Parathyroid adenoma (tissue), 2 donors: ENCODE measurements at regions not wholly inside any gene's neighbourhood (a gene's known extent, or its start where the extent isn't known, plus 50 kb on each side); places are given as distances from the start of the nearest gene placed in this dataset.
"Not testable (repeated sequence)": the region's sequence is repeated elsewhere in the genome, so short reads cannot be mapped to it uniquely, and the experiment has no call there.

ENCODE experiments used
- H2AFZ ChIP-seq: fragments of 300-600 bp; sonication (generic); one replicate; pipeline ENCODE4 v1.7.0; 2017; ENCODE audit warnings: antibody characterized with exemption, mild to moderate bottlenecking
- H3K27ac ChIP-seq: fragments of 300-600 bp; sonication (generic); one replicate; pipeline ENCODE4 v1.7.0; 2017
- H3K27me3 ChIP-seq: fragments of 300-600 bp; sonication (generic); one replicate; pipeline ENCODE4 v1.7.0; 2017; ENCODE audit warnings: low read length; ENCODE audit not compliant: control insufficient read depth, insufficient read depth
- H3K36me3 ChIP-seq: fragments of 300-600 bp; sonication (generic); one replicate; pipeline ENCODE4 v1.7.0; 2017; ENCODE audit warnings: low read length; ENCODE audit not compliant: control insufficient read depth, insufficient read depth
- H3K4me1 ChIP-seq: fragments of 300-600 bp; sonication (generic); one replicate; pipeline ENCODE4 v1.7.0; 2017; ENCODE audit warnings: control low read depth
- H3K4me2 ChIP-seq: fragments of 300-600 bp; sonication (generic); one replicate; pipeline ENCODE4 v1.7.0; 2017; ENCODE audit warnings: low read length
- H3K4me3 ChIP-seq: fragments of 300-600 bp; sonication (generic); one replicate; pipeline ENCODE4 v1.7.0; 2017; ENCODE audit warnings: low read depth, low read length
- H3K79me2 ChIP-seq: fragments of 300-600 bp; sonication (generic); one replicate; pipeline ENCODE4 v1.7.0; 2017; ENCODE audit warnings: control low read depth
- H3K9ac ChIP-seq: fragments of 300-600 bp; sonication (generic); one replicate; pipeline ENCODE4 v1.7.0; 2017; ENCODE audit warnings: mild to moderate bottlenecking
- H3K9me3 ChIP-seq: fragments of 300-600 bp; sonication (generic); one replicate; pipeline ENCODE4 v1.7.0; 2017; ENCODE audit warnings: low read length; ENCODE audit not compliant: control insufficient read depth
- CTCF ChIP-seq: fragments of 300-600 bp; sonication (generic); IDR thresholded peaks from one replicate; pipeline ENCODE4 v1.7.0; 2017; ENCODE audit warnings: antibody characterized with exemption, mild to moderate bottlenecking
- donor health status: primary hyperparathyroidism.

DNA sequence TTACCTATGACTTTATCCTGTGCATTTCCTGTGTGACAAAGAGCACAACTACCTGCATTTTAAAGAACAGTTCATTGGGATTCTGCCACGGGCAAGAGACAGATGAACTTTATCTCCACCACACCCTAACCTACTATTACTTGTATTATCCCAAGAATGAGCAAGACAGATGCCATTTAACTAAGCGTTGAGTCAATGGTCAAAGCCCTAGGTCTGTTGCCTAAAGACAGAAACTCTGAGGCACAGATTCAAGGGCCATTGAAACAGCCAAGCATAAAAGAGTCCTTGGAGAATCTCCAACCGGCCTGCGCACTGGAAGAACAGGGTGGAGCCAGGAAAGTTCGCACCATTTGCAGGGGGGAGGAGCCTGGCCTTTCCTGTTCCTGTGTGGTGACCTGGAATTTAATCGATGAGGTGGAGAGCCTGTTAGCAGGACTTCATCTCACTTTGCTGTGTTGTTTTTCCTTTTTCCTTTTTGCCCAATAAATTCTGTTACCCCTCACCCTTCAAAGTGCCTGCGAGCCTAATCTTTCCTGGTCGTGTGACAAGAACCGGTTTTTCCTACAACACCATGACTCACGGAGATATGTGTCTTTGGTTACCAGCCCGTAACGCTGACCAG, 146.4 kb upstream of the DIAPH2 start:
- Histone ChIP-seq H3K36me3 (no peaks in the 10 kb centered on the region), H3K9ac (no peak overlapping the region), H3K4me2 (no peak overlapping the region), H3K9me3 (no peaks in the 10 kb centered on the region), H2AFZ (no peak overlapping the region), H3K27me3 (no peaks in the 10 kb centered on the region), H3K27ac (no peak overlapping the region), H3K4me3 (no peak overlapping the region), H3K79me2 (no peaks in the 10 kb centered on the region), H3K4me1 (no peaks in the 10 kb centered on the region)
- no peak for TF ChIP-seq CTCF

DNA sequence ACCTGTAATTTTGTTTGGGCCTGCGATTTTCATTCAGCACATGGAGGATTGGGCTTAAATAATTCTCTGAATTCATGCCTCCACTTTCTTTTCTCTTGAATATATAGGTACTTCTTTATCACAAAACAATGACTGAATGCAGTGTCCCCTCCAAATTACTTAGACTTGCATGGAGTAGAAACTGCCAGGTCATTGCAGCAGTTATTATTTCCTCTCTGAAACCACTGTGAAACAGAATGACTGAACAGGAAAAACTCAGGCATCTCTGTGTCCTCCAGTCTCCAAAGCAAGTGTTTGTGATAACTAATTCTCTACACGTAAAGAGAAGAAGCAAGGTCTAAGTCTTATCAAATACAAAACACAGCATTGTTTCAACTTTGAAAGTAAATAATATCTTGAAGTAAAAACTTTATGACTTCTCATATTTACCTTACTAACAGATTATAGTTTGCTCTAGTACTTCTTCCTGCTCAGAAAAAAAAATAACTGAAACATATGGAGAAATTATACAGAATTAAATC, 144.5 kb upstream of the DIAPH2 start:
- Histone ChIP-seq H3K79me2 (no peaks in the 10 kb centered on the region), H2AFZ (no peak overlapping the region), H3K9ac (no peak overlapping the region), H3K36me3 (no peaks in the 10 kb centered on the region), H3K27me3 (no peaks in the 10 kb centered on the region), H3K9me3 (no peaks in the 10 kb centered on the region), H3K4me3 (no peak overlapping the region), H3K27ac (no peak overlapping the region), H3K4me1 (no peaks in the 10 kb centered on the region), H3K4me2 (no peak overlapping the region)
- TF ChIP-seq CTCF, result no peak

DNA sequence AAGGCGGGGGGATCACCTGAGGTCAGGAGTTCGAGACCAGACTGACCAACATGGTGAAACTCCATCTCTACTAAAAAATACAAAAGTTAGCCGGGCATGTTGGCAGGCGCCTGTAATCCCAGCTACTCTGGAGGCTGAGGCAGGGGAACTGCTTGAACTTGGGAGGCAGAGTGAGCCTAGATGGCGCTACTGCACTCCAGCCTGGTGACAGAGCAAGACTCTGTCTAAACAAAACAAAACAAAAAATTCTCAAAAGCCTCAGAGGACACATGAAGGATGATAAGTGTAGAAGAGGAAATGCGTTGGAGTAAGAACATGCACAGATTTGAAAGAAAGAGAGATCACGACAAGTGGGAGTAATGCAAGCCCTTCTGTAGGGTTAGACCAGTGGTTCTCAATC, 138.4 kb upstream of the DIAPH2 start:
- not testable (repeated sequence) for H3K4me1 ChIP-seq, H2AFZ ChIP-seq, H3K9ac ChIP-seq, H3K27me3 ChIP-seq, H3K27ac ChIP-seq, H3K9me3 ChIP-seq, H3K4me2 ChIP-seq, H3K79me2 ChIP-seq, H3K36me3 ChIP-seq, H3K4me3 ChIP-seq

DNA sequence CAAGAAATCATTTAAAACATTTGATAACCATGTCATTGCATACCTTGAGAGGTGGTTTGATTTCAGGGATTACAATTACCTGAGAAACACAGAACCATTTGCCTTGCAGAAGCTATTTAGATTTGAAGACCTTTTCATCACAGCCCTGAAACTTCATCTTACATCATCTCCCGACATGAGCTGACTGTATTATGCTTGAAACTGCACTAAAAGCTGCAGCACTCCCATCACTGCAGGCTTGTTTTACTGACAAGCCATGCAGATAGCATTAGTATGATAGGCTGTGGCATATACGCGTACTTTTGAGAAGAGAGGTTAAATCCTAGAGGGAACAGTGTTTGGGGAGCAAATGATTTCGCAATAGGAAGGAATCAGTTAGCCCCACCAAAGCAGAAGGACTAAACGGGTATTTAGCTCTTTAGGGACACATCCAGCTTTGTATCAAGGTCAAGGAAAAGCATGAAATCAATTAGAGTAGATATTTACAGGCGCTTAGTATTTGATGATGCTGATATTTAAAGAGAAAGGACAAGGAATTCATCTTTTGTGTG, 133.2 kb upstream of the DIAPH2 start:
- Histone ChIP-seq H3K36me3 (no peaks in the 10 kb centered on the region), H3K4me2 (no peak overlapping the region), H3K4me1 (no peaks in the 10 kb centered on the region), H3K27ac (no peak overlapping the region), H3K27me3 (no peaks in the 10 kb centered on the region), H3K9me3 (no peaks in the 10 kb centered on the region), H2AFZ (no peak overlapping the region), H3K4me3 (no peak overlapping the region), H3K9ac (no peak overlapping the region), H3K79me2 (no peaks in the 10 kb centered on the region)
- TF ChIP-seq CTCF, result no peak

DNA sequence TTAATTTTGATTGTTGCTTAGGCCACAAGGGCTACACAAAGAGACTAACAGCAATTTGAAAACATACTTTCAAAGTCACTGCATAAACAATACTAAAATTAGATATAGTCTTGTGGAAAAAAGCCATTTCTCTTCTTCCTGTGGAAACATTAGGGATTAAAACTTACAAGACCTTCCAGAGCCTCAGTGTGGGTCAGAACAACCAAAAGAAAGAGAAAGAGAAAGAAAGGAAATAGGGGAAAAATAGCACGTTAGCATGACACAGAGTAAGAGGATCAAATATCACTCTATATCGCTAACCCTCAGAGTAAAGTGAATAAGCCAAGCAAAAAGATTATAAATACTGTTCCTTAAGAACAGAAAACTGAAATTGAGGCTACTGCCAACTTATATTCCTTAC, 127.8 kb upstream of the DIAPH2 start:
- no peaks in the 10 kb centered on the region for H3K79me2 ChIP-seq
- no peak overlapping the region for H3K27ac ChIP-seq
- no peaks in the 10 kb centered on the region for H3K9me3 ChIP-seq
- no peak overlapping the region for H3K4me2 ChIP-seq
- no peak overlapping the region for H3K9ac ChIP-seq
- H3K4me1 ChIP-seq, result no peaks in the 10 kb centered on the region
- no peak overlapping the region for H2AFZ ChIP-seq
- H3K36me3 ChIP-seq, result no peaks in the 10 kb centered on the region
- H3K4me3 ChIP-seq, result no peak overlapping the region
- H3K27me3 ChIP-seq, result no peaks in the 10 kb centered on the region
- TF ChIP-seq CTCF, result no peak

DNA sequence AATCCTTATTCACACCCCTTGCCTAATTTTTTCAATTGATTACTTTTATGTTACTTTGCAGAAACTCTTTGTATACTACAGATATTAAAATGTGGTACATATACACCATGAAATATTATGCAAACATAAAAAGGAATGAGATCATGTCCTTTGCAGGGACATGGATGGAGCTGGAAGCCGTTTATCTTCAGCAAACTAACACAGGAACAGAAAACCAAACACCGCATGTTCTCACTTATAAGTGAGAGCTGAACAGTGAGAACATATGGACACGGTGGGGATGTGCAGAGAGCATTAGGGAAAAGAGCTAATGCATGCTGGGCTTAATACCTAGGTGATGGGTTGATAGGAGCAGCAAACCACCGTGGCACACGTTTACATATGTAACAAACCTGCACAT, 123.5 kb upstream of the DIAPH2 start:
- not testable (repeated sequence) for H3K9ac ChIP-seq, H2AFZ ChIP-seq, H3K27me3 ChIP-seq, H3K9me3 ChIP-seq, H3K36me3 ChIP-seq, H3K4me1 ChIP-seq, H3K4me3 ChIP-seq, H3K27ac ChIP-seq, H3K4me2 ChIP-seq, H3K79me2 ChIP-seq
